Islet of Langerhans (tissue), 1 donor: ENCODE measurements at regions not wholly inside any gene's neighbourhood (a gene's known extent, or its start where the extent isn't known, plus 50 kb on each side); places are given as distances from the start of the nearest gene placed in this dataset.
"Not testable (repeated sequence)": the region's sequence is repeated elsewhere in the genome, so short reads cannot be mapped to it uniquely, and the experiment has no call there.

Experiments
- FAIRE-seq: peaks from one replicate; lab custom pipeline; 2011; peaks lifted over from hg19 to GRCh38; lab: Jason Lieb, UNC

GRCh38 chr17:64800987-64801386, 118.3 kb downstream of the LRRC37A3 start:
- not testable (repeated sequence) for FAIRE-seq

DNA sequence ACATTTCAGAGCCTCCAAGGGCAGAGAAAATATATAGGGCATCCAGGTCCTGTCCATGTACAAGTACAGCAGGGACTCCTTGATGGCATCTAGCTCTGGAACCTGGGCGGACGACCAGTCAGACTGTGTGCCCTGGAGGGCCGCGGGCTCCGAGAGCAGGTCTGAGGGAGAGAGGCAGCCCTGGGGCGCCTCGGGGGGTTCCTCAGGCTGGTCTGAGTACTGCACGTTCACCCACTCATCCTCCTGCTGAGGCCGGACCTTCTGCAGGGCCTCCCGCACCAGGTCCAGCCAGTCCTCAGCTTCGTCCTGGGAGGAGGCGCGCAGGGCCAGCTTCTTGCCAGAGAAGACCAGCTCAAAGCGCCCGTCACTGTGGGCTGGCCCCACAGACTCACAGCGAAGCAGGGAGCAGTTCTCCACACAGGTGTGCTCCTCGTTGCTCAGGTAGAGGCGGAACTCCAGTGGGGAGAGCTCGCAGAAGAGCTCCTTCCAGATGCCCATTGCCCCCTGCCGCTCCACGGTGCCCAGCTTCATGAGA, 118.8 kb downstream of the LRRC37A3 start:
- not testable (repeated sequence) for FAIRE-seq

GRCh38 chr17:64799543-64800188, 119.6 kb downstream of the LRRC37A3 start:
- FAIRE-seq = not testable (repeated sequence)

- not testable (repeated sequence) for FAIRE-seq
Measured at GRCh38 chr17:64798961-64799360, 120.3 kb downstream of the LRRC37A3 start.

GRCh38 chr17:64798489-64798790, 120.8 kb downstream of the LRRC37A3 start:
- not testable (repeated sequence) for FAIRE-seq

DNA sequence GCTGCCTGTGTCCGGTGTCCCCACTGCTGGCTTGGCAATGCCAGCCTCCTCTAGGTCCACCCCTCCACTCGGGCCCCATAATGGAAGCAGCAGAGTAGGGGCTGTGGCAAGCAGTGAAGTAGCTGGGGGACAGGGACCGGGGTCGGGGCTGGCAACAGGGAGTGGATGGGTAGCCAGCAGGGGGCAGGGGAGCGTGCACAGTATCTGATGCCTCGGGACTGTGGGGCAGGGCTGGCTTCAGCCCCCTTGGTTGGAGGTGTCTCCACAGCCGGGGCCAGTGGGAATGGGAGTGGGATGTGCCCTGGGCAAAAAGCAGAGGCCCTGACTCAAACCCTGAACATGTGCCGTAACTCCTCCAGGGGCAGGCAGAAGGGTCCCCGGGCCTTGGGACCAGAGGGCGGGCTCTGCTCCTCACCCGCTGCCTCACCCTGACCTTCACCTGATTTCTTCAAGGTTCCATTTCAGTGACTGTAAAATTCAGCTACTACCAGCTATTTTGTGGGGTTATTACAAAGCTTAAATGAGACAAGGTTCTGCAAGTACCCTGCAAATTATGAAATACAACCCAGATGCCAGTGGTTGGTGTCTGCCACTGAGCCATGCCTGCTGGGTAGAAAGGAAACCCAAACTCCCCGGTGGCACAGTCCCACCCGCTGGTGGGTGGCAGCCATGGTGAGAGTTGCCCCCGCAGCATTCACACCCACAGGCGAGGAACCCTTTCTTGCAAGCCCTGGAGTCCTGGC, 121.4 kb downstream of the LRRC37A3 start:
- FAIRE-seq = not testable (repeated sequence)

GRCh38 chr17:64795342-64795741, 123.9 kb downstream of the LRRC37A3 start:
- not testable (repeated sequence) for FAIRE-seq

GRCh38 chr17:64794548-64795274, 124.6 kb downstream of the LRRC37A3 start:
- FAIRE-seq = not testable (repeated sequence)

DNA sequence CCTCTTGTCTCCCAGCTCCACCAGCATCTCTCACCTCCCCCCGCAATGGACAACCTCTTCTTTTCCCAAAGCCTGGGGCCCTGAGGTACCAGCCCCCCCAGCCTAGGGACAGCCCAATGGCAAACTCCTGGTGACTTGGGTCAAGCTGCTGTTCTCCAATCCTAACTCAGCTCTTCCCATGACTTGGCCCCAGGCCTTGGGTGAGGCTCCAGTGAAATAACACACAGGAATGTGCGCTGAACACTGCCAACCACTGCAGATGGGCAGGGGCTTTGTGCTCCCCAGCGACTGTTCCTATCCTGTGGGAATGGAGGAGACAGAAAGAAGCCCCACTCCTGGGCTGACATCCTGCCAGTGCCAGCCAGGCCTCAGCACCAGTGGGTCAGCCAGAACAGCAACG, 125.2 kb downstream of the LRRC37A3 start:
- FAIRE-seq = not testable (repeated sequence)

GRCh38 chr17:64792793-64793575, 126.3 kb downstream of the LRRC37A3 start:
- FAIRE-seq = not testable (repeated sequence)

- FAIRE-seq = not testable (repeated sequence)
Measured at GRCh38 chr17:64792276-64792675, 127.0 kb downstream of the LRRC37A3 start.

DNA sequence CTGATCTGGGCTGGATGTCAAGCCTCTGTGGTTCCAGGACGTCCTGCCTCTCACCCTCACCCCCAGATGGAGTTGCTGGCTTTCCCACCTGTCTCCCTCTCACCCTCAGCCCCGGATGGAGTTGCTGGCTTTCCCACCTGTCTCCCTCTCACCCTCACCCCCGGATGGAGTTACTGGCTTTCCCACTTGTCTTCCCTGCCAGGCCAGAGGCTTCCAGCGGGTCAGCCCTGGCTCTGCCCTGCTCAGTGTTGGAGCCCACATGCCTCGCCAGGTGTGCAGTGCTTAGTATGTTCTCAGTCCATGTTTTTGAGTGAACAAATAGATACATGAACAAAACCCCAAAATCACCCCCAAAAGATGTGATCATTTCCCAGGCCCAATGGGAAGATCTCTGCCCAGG, 127.6 kb downstream of the LRRC37A3 start:
- FAIRE-seq = not testable (repeated sequence)

DNA sequence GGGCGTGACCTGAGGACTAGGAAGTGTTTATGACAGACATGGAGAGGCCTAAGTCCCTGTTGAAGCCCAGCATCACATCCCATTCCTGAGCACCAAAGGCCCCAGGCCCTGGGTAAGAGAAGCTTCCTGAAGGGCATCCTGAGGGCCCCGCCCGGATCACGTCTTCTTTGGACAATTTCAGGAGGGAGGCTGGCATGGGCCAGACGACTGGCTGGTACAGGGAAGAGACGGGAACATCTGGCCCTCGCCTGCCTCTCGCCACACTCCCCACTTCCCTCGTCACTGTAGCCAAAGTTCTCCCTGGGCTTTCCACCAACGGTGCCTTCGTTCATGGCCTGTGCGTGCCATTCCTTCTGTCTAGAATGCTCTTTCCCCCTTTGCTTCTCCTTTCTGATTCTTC, 128.1 kb downstream of the LRRC37A3 start:
- not testable (repeated sequence) for FAIRE-seq

DNA sequence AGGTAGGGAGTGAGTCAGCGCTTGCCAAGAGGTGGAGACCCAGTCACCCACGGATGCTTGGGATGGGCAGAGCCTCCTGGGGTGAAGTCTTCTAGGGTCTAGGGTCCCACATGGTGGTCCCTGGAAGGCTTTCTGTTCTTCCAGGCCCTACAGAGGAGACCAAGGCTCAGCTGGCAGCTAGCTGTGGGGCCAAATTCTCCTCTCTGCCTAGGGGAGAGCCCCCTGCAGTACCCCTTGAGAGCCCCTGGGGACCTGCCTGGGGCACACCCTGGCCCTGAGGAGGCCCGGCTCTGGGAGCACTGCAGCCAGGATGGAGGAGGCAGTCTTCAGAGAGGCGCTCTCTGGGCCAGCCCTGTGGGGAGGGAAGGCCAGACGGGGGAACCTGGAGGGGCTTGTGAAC, 128.6 kb upstream of the SMURF2 start:
- FAIRE-seq = not testable (repeated sequence)

GRCh38 chr17:64790193-64790592, 128.1 kb upstream of the SMURF2 start:
- FAIRE-seq = not testable (repeated sequence)

GRCh38 chr17:64789061-64789445, 126.9 kb upstream of the SMURF2 start:
- FAIRE-seq = not testable (repeated sequence)

DNA sequence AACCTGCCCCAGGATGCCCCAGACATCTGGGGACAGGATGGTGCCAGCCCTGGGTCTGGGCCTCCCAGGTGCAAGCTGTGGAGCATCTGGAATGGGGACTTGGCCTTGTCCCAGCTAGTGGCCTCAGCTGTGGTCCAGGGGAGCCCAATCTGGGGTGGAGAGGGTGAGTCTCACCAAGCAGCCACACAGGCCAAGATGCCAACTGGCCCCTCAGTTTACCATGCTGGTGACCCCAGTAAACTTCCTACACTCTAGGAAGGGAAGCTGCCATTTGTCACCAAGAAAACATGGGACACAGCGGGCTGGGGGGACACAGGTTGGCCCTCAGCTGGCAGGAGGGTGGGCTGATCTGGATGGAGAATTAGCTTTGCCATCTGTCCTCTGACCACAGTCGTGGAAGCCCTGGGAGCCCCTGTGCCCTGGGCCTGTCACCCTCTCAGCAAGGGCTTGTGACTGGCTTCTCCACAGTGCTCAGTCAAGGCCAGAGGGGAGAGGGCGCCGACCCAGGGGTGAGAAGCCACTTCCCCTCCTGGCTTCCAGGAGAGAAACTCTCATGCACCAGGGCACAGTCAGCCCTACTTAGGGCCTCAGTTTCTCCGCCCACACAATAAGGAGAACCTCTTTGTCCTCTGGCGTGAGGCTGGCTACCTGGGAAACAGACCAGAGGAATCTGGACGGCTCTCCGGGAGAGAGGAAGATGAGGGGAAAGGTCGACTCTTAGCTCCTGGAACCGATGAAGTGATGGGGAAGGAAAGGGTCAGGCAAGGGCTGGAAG, 126.4 kb upstream of the SMURF2 start:
- no peak for FAIRE-seq

DNA sequence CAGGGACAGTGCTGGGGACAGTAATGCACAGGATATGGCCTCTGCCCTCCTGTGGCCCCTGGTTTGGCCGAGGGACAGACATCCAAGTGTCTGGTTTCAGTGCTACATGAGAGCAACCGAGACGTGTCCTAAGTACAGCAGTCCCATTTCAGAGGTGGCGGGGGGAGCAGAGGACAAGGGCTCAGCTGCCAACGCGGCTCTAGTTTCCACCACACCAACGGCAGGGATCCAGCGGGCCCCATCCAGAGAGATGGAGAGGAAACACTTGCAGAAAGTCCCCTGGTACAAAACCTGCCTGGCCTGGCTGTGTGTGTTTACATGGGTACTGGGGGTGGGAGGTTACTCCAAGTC, 125.8 kb upstream of the SMURF2 start:
- FAIRE-seq = no peak

DNA sequence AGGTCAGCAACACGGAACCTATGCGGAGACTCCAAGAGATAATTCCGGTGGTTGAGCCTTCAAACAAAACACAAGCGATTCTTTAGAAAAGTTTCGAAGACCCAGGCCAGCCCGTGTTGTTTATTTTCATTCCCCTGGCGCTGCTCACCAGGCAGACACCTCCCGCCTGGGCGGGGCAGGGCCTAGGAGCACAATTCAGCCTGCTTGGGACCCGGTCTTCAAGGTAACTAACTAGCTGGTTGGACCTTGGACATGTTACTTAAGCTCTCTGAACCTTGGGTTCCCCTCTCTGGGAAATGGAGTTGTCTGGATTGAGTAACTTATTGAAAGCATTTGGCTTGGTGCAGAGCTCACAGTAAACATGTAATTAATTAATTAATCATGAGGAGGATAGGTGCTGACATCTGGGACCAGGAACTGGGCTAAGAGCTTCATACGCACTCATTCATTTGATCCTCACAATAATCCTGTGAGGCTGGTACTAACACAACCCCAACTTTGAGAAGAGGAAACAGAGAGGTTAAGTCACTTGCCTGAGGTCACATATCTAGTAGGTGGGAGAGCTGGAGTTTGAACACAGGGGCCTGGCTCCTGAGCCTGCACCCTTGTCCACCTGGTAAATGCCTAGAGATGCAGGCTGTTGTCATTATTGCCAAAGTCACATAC, 125.3 kb upstream of the SMURF2 start:
- no peak for FAIRE-seq

GRCh38 chr17:64786337-64786736, 124.2 kb upstream of the SMURF2 start:
- no peak for FAIRE-seq

DNA sequence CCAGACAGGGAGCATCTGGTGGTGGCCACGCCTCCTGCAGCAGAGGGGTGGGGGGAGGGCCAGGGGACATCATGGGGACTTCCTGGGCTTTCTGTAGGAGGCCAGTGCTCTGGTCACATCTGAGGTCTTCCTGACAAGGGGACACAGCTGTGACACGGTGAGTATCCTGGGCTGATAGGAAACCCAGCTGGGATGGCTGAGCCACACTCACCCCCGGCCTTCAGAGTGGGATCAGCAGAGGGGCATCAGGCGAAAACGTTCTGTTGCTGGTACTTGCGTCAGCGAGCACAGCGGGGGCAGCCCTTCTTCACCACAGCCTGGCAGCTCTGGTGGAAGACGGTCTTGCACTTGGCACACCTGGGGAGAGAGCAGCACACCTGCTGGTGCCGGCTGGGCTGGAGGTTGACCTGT, 122.9 kb upstream of the SMURF2 start:
- no peak for FAIRE-seq
